ENCODE measurements at regions not wholly inside any gene's neighbourhood (a gene's known extent, or its start where the extent isn't known, plus 50 kb on each side); places are given as distances from the start of the nearest gene placed in this dataset.

- Histone ChIP-seq H3K36me3 (ENCODE audit: control insufficient read depth in 2 of 2, insufficient read depth in 2 of 2, low read length in 2 of 2) (no peaks in the 10 kb centered on the region), H3K9ac (ENCODE audit: low read depth in 1 of 2, low read length in 2 of 2) (no peak overlapping the region), H3K9me3 (ENCODE audit: control insufficient read depth in 2 of 2, low read length in 2 of 2) (no peaks in the 10 kb centered on the region), H3K4me3 (ENCODE audit: low read length in 2 of 2) (no peak overlapping the region), H3K27me3 (ENCODE audit: control insufficient read depth in 2 of 2, insufficient read depth in 2 of 2, low read length in 2 of 2) (no peaks in the 10 kb centered on the region), H3K27ac (ENCODE audit: low read depth in 2 of 2, low read length in 2 of 2) (no peak overlapping the region), H3K4me1 (ENCODE audit: control insufficient read depth in 2 of 2, insufficient read depth in 2 of 2, low read length in 2 of 2) (peaks cover 0 to 5% of the 10 kb centered on the region in 2 donors)
These were observed 70.0 kb upstream of the FRMD1 start for GRCh38 chr6:168149015-168149414.

GRCh38 chr6:168148231-168148849, 69.3 kb upstream of the FRMD1 start:
- Histone ChIP-seq H3K9ac (ENCODE audit: low read depth in 1 of 2, low read length in 2 of 2) (no peak overlapping the region), H3K4me3 (ENCODE audit: low read length in 2 of 2) (no peak overlapping the region), H3K36me3 (ENCODE audit: control insufficient read depth in 2 of 2, insufficient read depth in 2 of 2, low read length in 2 of 2) (no peaks in the 10 kb centered on the region), H3K27me3 (ENCODE audit: control insufficient read depth in 2 of 2, insufficient read depth in 2 of 2, low read length in 2 of 2) (no peaks in the 10 kb centered on the region), H3K9me3 (ENCODE audit: control insufficient read depth in 2 of 2, low read length in 2 of 2) (no peaks in the 10 kb centered on the region), H3K27ac (ENCODE audit: low read depth in 2 of 2, low read length in 2 of 2) (no peak overlapping the region), H3K4me1 (ENCODE audit: control insufficient read depth in 2 of 2, insufficient read depth in 2 of 2, low read length in 2 of 2) (peaks cover 0 to 5% of the 10 kb centered on the region in 2 donors)

- Histone ChIP-seq H3K36me3 (ENCODE audit: control insufficient read depth in 2 of 2, insufficient read depth in 2 of 2, low read length in 2 of 2) (no peaks in the 10 kb centered on the region), H3K9me3 (ENCODE audit: control insufficient read depth in 2 of 2, low read length in 2 of 2) (no peaks in the 10 kb centered on the region), H3K4me3 (ENCODE audit: low read length in 2 of 2) (no peak overlapping the region), H3K4me1 (ENCODE audit: control insufficient read depth in 2 of 2, insufficient read depth in 2 of 2, low read length in 2 of 2) (peaks cover 0 to 5% of the 10 kb centered on the region in 2 donors), H3K27ac (ENCODE audit: low read depth in 2 of 2, low read length in 2 of 2) (no peak overlapping the region), H3K9ac (ENCODE audit: low read depth in 1 of 2, low read length in 2 of 2) (no peak overlapping the region), H3K27me3 (ENCODE audit: control insufficient read depth in 2 of 2, insufficient read depth in 2 of 2, low read length in 2 of 2) (no peaks in the 10 kb centered on the region)
These were observed 68.3 kb upstream of the FRMD1 start for GRCh38 chr6:168147205-168147738.

GRCh38 chr6:168145747-168146596, 67.0 kb upstream of the FRMD1 start:
- Histone ChIP-seq H3K36me3 (ENCODE audit: control insufficient read depth in 2 of 2, insufficient read depth in 2 of 2, low read length in 2 of 2) (no peaks in the 10 kb centered on the region), H3K9ac (ENCODE audit: low read depth in 1 of 2, low read length in 2 of 2) (no peak overlapping the region), H3K4me1 (ENCODE audit: control insufficient read depth in 2 of 2, insufficient read depth in 2 of 2, low read length in 2 of 2) (peaks cover 0 to 1% of the 10 kb centered on the region in 2 donors), H3K27ac (ENCODE audit: low read depth in 2 of 2, low read length in 2 of 2) (no peak overlapping the region), H3K27me3 (ENCODE audit: control insufficient read depth in 2 of 2, insufficient read depth in 2 of 2, low read length in 2 of 2) (no peaks in the 10 kb centered on the region), H3K4me3 (ENCODE audit: low read length in 2 of 2) (no peak overlapping the region), H3K9me3 (ENCODE audit: control insufficient read depth in 2 of 2, low read length in 2 of 2) (no peaks in the 10 kb centered on the region)

GRCh38 chr6:168139121-168139520, 60.1 kb upstream of the FRMD1 start:
- Histone ChIP-seq H3K9me3 (ENCODE audit: control insufficient read depth in 2 of 2, low read length in 2 of 2) (no peaks in the 10 kb centered on the region), H3K4me3 (ENCODE audit: low read length in 2 of 2) (no peak overlapping the region), H3K4me1 (ENCODE audit: control insufficient read depth in 2 of 2, insufficient read depth in 2 of 2, low read length in 2 of 2) (no peaks in the 10 kb centered on the region), H3K9ac (ENCODE audit: low read depth in 1 of 2, low read length in 2 of 2) (no peak overlapping the region), H3K36me3 (ENCODE audit: control insufficient read depth in 2 of 2, insufficient read depth in 2 of 2, low read length in 2 of 2) (no peaks in the 10 kb centered on the region), H3K27me3 (ENCODE audit: control insufficient read depth in 2 of 2, insufficient read depth in 2 of 2, low read length in 2 of 2) (no peaks in the 10 kb centered on the region), H3K27ac (ENCODE audit: low read depth in 2 of 2, low read length in 2 of 2) (no peak overlapping the region)

- Histone ChIP-seq H3K4me3 (ENCODE audit: low read length in 2 of 2) (no peak overlapping the region), H3K36me3 (ENCODE audit: control insufficient read depth in 2 of 2, insufficient read depth in 2 of 2, low read length in 2 of 2) (no peaks in the 10 kb centered on the region), H3K27ac (ENCODE audit: low read depth in 2 of 2, low read length in 2 of 2) (no peak overlapping the region), H3K27me3 (ENCODE audit: control insufficient read depth in 2 of 2, insufficient read depth in 2 of 2, low read length in 2 of 2) (no peaks in the 10 kb centered on the region), H3K9ac (ENCODE audit: low read depth in 1 of 2, low read length in 2 of 2) (no peak overlapping the region), H3K9me3 (ENCODE audit: control insufficient read depth in 2 of 2, low read length in 2 of 2) (no peaks in the 10 kb centered on the region), H3K4me1 (ENCODE audit: control insufficient read depth in 2 of 2, insufficient read depth in 2 of 2, low read length in 2 of 2) (no peaks in the 10 kb centered on the region)
These were observed 59.4 kb upstream of the FRMD1 start for GRCh38 chr6:168138436-168138835.

GRCh38 chr6:168137024-168137423, 58.0 kb upstream of the FRMD1 start:
- no peaks in the 10 kb centered on the region for H3K4me1 ChIP-seq (ENCODE audit: control insufficient read depth in 2 of 2, insufficient read depth in 2 of 2, low read length in 2 of 2)
- no peaks in the 10 kb centered on the region for H3K9me3 ChIP-seq (ENCODE audit: control insufficient read depth in 2 of 2, low read length in 2 of 2)
- H3K36me3 ChIP-seq (ENCODE audit: control insufficient read depth in 2 of 2, insufficient read depth in 2 of 2, low read length in 2 of 2) = no peaks in the 10 kb centered on the region
- H3K27ac ChIP-seq (ENCODE audit: low read depth in 2 of 2, low read length in 2 of 2) = no peak overlapping the region
- no peaks in the 10 kb centered on the region for H3K27me3 ChIP-seq (ENCODE audit: control insufficient read depth in 2 of 2, insufficient read depth in 2 of 2, low read length in 2 of 2)
- H3K4me3 ChIP-seq (ENCODE audit: low read length in 2 of 2) = no peak overlapping the region
- no peak overlapping the region for H3K9ac ChIP-seq (ENCODE audit: low read depth in 1 of 2, low read length in 2 of 2)

- Histone ChIP-seq H3K4me1 (ENCODE audit: control insufficient read depth in 2 of 2, insufficient read depth in 2 of 2, low read length in 2 of 2) (no peaks in the 10 kb centered on the region), H3K27me3 (ENCODE audit: control insufficient read depth in 2 of 2, insufficient read depth in 2 of 2, low read length in 2 of 2) (no peaks in the 10 kb centered on the region)
These were observed 57.6 kb upstream of the FRMD1 start for GRCh38 chr6:168136622-168137021.

GRCh38 chr6:168136001-168136400, 57.0 kb upstream of the FRMD1 start:
- no peak overlapping the region for H3K27ac ChIP-seq (ENCODE audit: low read depth in 2 of 2, low read length in 2 of 2)
- no peaks in the 10 kb centered on the region for H3K36me3 ChIP-seq (ENCODE audit: control insufficient read depth in 2 of 2, insufficient read depth in 2 of 2, low read length in 2 of 2)
- H3K4me3 ChIP-seq (ENCODE audit: low read length in 2 of 2) = no peak overlapping the region
- no peaks in the 10 kb centered on the region for H3K27me3 ChIP-seq (ENCODE audit: control insufficient read depth in 2 of 2, insufficient read depth in 2 of 2, low read length in 2 of 2)
- no peaks in the 10 kb centered on the region for H3K9me3 ChIP-seq (ENCODE audit: control insufficient read depth in 2 of 2, low read length in 2 of 2)
- no peak overlapping the region for H3K9ac ChIP-seq (ENCODE audit: low read depth in 1 of 2, low read length in 2 of 2)
- no peaks in the 10 kb centered on the region for H3K4me1 ChIP-seq (ENCODE audit: control insufficient read depth in 2 of 2, insufficient read depth in 2 of 2, low read length in 2 of 2)

More at GRCh38 chr6:168136622-168137021, 57.6 kb upstream of the FRMD1 start:
- Histone ChIP-seq H3K9me3 (ENCODE audit: control insufficient read depth in 2 of 2, low read length in 2 of 2) (no peaks in the 10 kb centered on the region), H3K9ac (ENCODE audit: low read depth in 1 of 2, low read length in 2 of 2) (no peak overlapping the region), H3K27ac (ENCODE audit: low read depth in 2 of 2, low read length in 2 of 2) (no peak overlapping the region), H3K4me3 (ENCODE audit: low read length in 2 of 2) (no peak overlapping the region), H3K36me3 (ENCODE audit: control insufficient read depth in 2 of 2, insufficient read depth in 2 of 2, low read length in 2 of 2) (no peaks in the 10 kb centered on the region)

- no peak overlapping the region for H3K9ac ChIP-seq (ENCODE audit: low read depth in 1 of 2, low read length in 2 of 2)
- no peaks in the 10 kb centered on the region for H3K27me3 ChIP-seq (ENCODE audit: control insufficient read depth in 2 of 2, insufficient read depth in 2 of 2, low read length in 2 of 2)
- no peak overlapping the region for H3K27ac ChIP-seq (ENCODE audit: low read depth in 2 of 2, low read length in 2 of 2)
- H3K9me3 ChIP-seq (ENCODE audit: control insufficient read depth in 2 of 2, low read length in 2 of 2) = no peaks in the 10 kb centered on the region
- H3K4me3 ChIP-seq (ENCODE audit: low read length in 2 of 2) = no peak overlapping the region
- no peaks in the 10 kb centered on the region for H3K4me1 ChIP-seq (ENCODE audit: control insufficient read depth in 2 of 2, insufficient read depth in 2 of 2, low read length in 2 of 2)
- no peaks in the 10 kb centered on the region for H3K36me3 ChIP-seq (ENCODE audit: control insufficient read depth in 2 of 2, insufficient read depth in 2 of 2, low read length in 2 of 2)
These were observed 55.7 kb upstream of the FRMD1 start for GRCh38 chr6:168134560-168135201.

Data from mucosa of rectum (tissue), 2 donors.